NCI-H2196 (cell line): ENCODE measurements at regions not wholly inside any gene's neighbourhood (a gene's known extent, or its start where the extent isn't known, plus 50 kb on each side); places are given as distances from the start of the nearest gene placed in this dataset.

Experiments used
- DNase-seq: peaks from one replicate; lab custom pipeline; 2025; ENCODE audit not compliant: unreplicated experiment; lab: John Stamatoyannopoulos, UW

- DNase-seq, result no peak
Measured at GRCh38 chr2:120828066-120828465, 92.4 kb downstream of the GLI2 start.

- no peak for DNase-seq
Measured at GRCh38 chr2:120828829-120829632, 93.4 kb downstream of the GLI2 start.

- DNase-seq, result no peak
Measured at GRCh38 chr2:120829633-120830025, 94.0 kb downstream of the GLI2 start.

- no peak for DNase-seq
Measured at GRCh38 chr2:120830096-120830830, 94.6 kb downstream of the GLI2 start.

- DNase-seq, result no peak
Measured at GRCh38 chr2:120831086-120831485, 95.4 kb downstream of the GLI2 start.

DNA sequence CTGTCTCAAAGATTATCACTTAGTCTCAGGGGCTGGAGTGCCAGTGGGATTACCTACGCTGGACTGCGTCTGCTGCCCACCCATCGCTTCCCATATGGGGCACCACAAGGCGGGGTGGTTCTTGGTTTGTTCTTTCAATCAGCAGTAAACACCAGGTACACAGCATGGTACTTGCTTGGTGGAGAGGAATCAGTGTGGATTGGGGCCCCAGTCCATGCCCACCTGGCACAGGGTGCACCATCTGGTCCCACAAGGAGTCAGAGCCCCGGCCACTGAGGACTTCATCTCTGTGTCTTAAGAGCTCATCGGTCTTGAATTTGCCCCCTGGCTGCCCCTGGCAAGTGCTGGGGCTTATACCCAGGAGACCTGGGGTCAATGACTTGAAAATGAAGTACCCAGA, 96.2 kb downstream of the GLI2 start:
- no peak for DNase-seq

DNA sequence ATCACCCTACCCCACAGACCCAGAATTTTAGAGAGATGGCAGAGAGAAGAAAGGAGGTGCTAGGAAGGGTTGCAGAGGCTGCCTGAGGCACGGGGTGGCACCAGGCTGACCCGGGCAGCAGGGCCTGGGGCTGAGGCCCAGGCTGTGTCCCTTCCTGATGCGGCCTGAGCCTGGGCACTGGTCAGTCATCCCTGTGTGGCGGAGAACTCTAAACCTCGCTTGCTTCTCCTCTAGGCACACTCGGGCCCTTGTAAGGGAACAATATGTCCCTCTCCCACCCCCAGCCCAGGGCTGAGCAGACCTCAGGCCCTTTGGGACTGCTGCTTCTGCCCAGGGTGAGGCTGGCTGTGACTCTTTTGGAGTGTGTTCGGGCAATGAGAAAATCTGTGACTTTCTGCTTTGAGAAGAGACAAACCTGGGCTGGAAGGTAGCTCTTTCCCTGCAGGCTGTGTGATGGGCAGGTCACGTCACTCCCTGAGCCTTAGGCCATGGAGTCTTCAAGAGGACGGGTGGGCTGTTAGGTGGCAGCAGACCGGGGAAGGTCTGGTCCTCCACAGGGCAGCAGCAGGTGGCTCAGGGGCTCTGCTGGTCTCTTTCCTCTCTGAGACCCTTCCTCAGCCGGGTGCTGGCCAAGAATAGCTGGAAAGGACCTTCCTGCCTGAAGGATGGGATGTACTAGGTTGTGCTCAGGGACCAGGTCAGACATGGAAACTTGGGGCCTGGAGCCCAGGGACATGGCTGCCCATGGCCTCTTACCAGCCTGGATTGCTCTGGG, 96.8 kb downstream of the GLI2 start:
- DNase-seq, result no peak

DNA sequence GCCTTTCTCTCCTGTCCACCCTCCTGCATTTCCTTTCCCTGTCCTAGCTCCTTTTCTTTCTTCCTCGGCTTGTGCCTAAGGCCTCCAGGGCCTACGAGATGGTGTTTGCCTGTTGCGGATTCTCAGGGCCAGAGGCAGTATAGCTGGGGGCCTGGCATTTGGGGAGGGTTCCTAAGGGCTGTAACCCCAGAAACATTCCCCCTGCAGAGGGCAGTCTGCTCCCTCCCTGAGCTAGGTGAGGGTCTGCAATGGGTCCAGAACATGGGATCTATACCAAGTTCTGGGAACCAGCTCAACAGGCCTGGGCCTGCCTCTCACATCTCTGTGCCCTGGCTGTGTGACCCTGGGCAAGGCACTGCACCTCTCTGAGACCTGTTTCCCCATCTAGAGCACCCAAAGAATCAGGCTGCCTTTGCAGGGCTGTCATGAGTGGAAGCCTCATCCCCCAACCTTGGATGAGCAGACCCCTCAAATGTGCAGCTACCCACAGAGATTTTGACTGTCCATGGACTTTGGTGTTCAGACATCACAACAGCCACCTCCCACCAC, 97.5 kb downstream of the GLI2 start:
- DNase-seq, result no peak

- DNase-seq, result no peak
Measured at GRCh38 chr2:120834206-120834605, 98.5 kb downstream of the GLI2 start.

GRCh38 chr2:120836281-120836680, 100.6 kb downstream of the GLI2 start:
- no peak for DNase-seq

- no peak for DNase-seq
Measured at GRCh38 chr2:120840795-120841487, 105.3 kb downstream of the GLI2 start.

GRCh38 chr2:120842456-120843439, 107.1 kb downstream of the GLI2 start:
- DNase-seq, result no peak

DNA sequence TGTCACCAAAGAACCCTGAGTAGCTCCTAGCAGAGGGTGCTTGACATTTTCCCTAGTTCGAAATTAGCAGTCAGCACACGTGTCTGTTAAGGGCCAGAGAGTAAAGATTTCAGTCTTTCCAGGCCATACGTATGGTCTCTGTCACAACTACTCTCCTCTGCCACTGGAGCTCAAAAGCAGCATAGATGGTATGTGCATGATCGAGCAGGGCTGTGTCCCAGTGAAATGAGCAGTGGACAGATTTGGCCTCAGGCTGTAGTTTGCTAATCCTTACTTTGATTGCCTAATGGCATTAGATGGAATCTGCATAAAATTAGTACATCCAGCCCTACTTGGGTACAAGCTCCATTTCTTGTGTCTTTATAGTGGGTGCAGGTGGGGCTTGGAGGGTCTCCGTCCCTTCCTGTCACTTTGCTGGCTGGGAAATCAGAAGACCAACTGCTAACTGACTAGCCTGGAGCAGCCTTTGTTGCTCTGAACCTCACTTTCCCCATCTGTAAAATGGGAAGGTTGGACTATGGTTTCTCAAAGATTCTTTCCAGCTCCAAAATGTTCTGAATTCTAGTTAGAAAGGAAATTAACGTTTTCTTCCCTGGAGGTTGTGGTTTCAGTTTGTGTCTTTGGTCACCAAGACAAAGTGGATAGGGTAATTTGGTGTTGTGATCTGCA, 108.5 kb downstream of the GLI2 start:
- DNase-seq, result no peak

GRCh38 chr2:120845277-120845676, 109.6 kb downstream of the GLI2 start:
- DNase-seq, result no peak

DNA sequence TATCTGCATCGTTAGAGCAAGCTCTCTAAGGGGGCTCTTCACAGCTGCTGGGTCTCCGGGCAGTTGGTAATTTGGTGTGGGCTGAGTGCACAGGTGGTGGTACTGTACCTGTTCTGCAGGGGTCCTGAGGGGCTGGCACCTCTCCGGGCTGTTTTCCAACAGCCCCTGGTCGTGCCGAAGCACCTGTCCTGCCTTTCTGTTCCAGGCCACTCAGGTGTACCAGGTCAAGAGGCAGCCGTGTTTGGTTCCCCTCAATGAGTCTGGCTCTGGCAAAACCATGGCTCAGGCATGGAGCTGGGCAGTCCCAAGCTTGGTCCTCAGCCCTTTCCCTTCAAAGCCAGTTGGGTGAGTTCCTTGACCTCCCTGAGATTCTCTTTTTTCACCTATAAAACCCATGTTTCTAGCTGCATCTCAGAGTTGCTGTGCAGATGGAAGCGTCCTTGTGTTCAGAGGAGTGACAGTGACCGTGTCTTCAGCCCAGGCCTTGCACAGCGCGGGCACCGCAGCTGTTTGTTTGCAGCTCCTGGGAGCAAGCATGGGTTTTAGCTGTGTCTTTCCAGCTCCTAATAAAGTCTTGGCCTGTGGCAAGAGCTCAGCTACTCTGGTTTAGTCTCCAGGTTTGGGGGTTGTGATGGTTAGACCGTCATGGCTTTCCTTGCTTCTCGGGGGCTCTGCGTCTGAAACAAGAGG, 110.9 kb downstream of the GLI2 start:
- no peak for DNase-seq

DNA sequence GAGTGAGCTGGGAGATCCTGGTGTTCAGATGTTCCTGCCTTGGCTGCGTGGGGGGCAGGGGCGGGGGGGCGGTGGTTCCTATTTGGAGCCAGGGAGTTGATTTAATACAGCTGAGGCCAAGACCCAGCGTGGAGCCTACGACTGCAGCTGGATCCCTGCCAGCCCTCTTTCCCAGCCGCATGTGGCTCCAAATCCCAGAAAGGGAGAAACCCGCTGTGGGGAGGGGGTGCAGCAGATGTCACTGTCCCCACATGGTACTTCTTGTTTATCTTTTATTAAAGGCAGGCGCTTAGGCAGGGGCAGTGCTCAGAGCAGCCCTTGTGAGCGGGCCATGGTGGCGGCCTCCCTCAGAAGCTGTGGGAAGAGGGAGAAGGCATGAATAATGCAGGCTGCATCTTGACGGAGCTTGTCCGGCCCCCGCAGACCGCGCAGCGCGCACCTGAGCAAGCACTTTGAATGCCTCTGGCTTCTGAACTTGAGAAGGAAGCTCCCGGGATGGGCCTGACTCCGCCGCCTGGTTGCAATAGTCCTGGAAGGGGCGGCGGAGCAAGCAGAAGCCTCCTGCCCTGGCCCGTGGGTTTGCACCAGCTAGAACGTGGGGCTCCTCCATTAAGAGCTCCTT, 112.1 kb downstream of the GLI2 start:
- no peak for DNase-seq

DNA sequence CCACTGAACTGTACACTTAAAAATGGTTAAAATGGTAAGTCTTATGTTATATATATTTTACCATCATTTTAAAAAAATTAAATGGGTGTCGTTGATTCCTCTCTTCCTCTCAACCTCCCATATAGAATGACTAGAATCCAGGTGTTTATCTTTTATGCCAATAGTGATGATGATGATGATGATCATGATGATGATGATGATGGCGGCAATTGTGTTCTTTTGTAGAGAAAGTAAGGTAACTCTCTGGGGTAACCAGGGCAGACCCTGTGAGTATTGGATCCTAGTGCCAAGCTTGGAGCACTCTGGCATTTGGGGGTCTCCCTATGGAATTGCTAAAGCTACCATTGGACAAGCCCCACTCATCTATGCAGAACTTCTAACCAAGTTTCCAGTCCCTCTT, 113.6 kb downstream of the GLI2 start:
- DNase-seq, result no peak

DNA sequence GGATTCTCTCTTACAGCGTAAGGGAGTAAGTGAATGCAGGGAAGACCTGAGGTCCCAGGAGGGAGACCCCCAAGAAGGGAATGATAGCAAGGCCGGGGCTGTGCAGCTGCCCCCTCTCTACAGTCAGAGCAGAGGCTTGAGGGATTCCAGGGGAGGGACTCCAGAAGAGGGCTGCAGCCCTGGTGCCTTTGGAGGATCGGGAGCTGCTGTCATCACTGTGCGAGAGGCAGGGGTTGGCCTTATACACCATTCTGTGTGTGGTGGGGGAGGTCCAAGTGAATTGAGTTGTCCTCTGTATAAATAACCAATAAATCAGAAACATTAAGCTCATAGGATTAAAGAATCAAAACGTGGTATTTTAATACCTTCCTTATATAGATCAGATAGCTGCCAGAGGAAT, 114.9 kb downstream of the GLI2 start:
- no peak for DNase-seq
